Upper lobe of right lung (tissue), 1 donor: ENCODE measurements at regions not wholly inside any gene's neighbourhood (a gene's known extent, or its start where the extent isn't known, plus 50 kb on each side); places are given as distances from the start of the nearest gene placed in this dataset.

ENCODE experiments used
- ATAC-seq: fragments of 200-7000 bp; cut with Tn5 transposase; one replicate; pipeline ENCODE4 v1.9.1; 2020; ENCODE audit warnings: mild to moderate bottlenecking, moderate library complexity
- DNase-seq: peaks from one replicate; pipeline ENCODE4 v3.0.0-alpha.2; 2020
- H3K27ac ChIP-seq: fragments of 200-600 bp; one replicate; pipeline ENCODE4 v1.8.0; 2022
- H3K27me3 ChIP-seq: fragments of 200-600 bp; one replicate; pipeline ENCODE4 v1.8.0; 2022; ENCODE audit warnings: mild to moderate bottlenecking
- H3K36me3 ChIP-seq: fragments of 200-600 bp; one replicate; pipeline ENCODE4 v1.8.0; 2022
- H3K4me1 ChIP-seq: fragments of 200-600 bp; one replicate; pipeline ENCODE4 v1.8.0; 2022
- H3K4me3 ChIP-seq: fragments of 200-600 bp; one replicate; pipeline ENCODE4 v1.8.0; 2022; ENCODE audit warnings: mild to moderate bottlenecking
- H3K9me3 ChIP-seq: fragments of 200-600 bp; one replicate; pipeline ENCODE4 v1.8.0; 2022
- CTCF ChIP-seq: fragments of 200-600 bp; IDR thresholded peaks from one replicate; pipeline ENCODE4 v1.8.0; 2022; ENCODE audit warnings: antibody characterized with exemption
- intact Hi-C: fragments of 100-400 bp; cut with DNase I; formaldehyde crosslinking; loops from one replicate; pipeline ENCODE4 v1.11.0; 2022
- donor health status: DM: no; HTN: yes; CAD: no; lungs with severe emphysema.

- no peak for ATAC-seq
- H3K27me3 ChIP-seq = no peaks in the 10 kb centered on the region
- no peak for TF ChIP-seq CTCF
- intact Hi-C loops = no loop called here
- H3K4me3 ChIP-seq = no peak overlapping the region
- no peaks in the 10 kb centered on the region for H3K4me1 ChIP-seq
- no peak overlapping the region for H3K27ac ChIP-seq
- no peaks in the 10 kb centered on the region for H3K9me3 ChIP-seq
- DNase-seq = no peak
- no peaks in the 10 kb centered on the region for H3K36me3 ChIP-seq
Measured at GRCh38 chr9:108755979-108756378, 99.8 kb downstream of the ACTL7B start.

- intact Hi-C loops = no loop called here
Measured at GRCh38 chr9:108751369-108751768, 104.4 kb downstream of the ACTL7B start.

GRCh38 chr9:108750661-108751215 is 105.0 kb downstream of the ACTL7B start:
- DNase-seq (no peak), ATAC-seq (no peak)
- Histone ChIP-seq H3K9me3 (no peaks in the 10 kb centered on the region), H3K4me3 (no peak overlapping the region), H3K4me1 (no peaks in the 10 kb centered on the region), H3K36me3 (no peaks in the 10 kb centered on the region), H3K27me3 (no peaks in the 10 kb centered on the region), H3K27ac (no peak overlapping the region)
- intact Hi-C loops = no loop called here
- no peak for TF ChIP-seq CTCF

More at GRCh38 chr9:108751369-108751768, 104.4 kb downstream of the ACTL7B start:
- H3K36me3 ChIP-seq = no peaks in the 10 kb centered on the region
- no peaks in the 10 kb centered on the region for H3K4me1 ChIP-seq
- TF ChIP-seq CTCF = no peak
- H3K4me3 ChIP-seq = no peak overlapping the region
- H3K27ac ChIP-seq = no peak overlapping the region
- no peaks in the 10 kb centered on the region for H3K9me3 ChIP-seq
- DNase-seq = no peak
- ATAC-seq = no peak
- H3K27me3 ChIP-seq = no peaks in the 10 kb centered on the region

GRCh38 chr9:108748776-108749175 is 107.0 kb downstream of the ACTL7B start:
- no peak for ATAC-seq
- no peaks in the 10 kb centered on the region for H3K27me3 ChIP-seq
- H3K36me3 ChIP-seq = no peaks in the 10 kb centered on the region
- no peak for TF ChIP-seq CTCF
- H3K9me3 ChIP-seq = no peaks in the 10 kb centered on the region
- intact Hi-C loops = no loop called here
- no peak overlapping the region for H3K27ac ChIP-seq
- H3K4me3 ChIP-seq = no peak overlapping the region
- H3K4me1 ChIP-seq = no peaks in the 10 kb centered on the region
- DNase-seq = no peak

DNA sequence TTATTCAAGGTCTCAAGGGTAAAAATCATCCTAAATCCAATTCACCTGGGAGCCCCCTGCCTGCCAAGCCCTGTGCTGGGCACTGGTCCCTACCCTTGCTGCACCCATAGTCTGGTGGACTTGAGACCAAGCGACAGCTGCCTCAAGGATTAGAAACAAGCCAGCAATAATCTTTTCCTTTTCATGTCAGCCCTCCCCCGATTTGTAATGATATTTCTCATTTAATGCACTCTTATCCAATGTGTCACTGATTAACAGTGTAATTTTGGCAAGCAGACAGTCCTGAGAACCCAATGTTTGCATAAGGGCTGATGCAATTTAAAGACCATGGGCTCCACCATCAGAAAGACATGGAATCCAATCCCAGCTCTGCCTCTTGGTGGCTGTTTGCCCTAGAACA is 108.9 kb downstream of the ACTL7B start:
- Histone ChIP-seq H3K4me1 (no peaks in the 10 kb centered on the region), H3K9me3 (no peaks in the 10 kb centered on the region), H3K4me3 (no peak overlapping the region), H3K27me3 (no peaks in the 10 kb centered on the region), H3K27ac (no peak overlapping the region), H3K36me3 (no peaks in the 10 kb centered on the region)
- TF ChIP-seq CTCF = no peak
- no peak for DNase-seq
- no peak for ATAC-seq
- intact Hi-C loops = no loop called here

DNA sequence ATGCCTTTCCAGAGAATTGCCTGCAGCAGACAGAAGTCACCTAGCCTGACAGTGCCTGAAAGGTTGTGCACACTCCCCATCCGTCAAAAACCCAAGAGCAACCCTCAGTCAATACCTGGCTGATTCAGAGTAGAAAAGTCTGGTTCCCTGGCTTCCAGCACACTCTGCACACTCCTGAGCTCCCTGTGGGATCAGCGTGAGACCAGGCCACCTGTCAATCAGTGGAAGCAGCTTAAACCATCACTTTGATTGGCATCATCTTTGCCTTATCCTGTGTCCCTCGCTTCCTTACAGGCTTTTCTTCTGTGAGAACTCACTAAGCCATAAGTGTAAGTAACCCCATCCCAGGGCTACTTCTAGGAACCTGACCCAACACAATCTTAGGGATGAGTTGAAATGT is 109.8 kb downstream of the ACTL7B start:
- H3K4me3 ChIP-seq = no peak overlapping the region
- DNase-seq = no peak
- H3K9me3 ChIP-seq = no peaks in the 10 kb centered on the region
- no peak for TF ChIP-seq CTCF
- no peaks in the 10 kb centered on the region for H3K36me3 ChIP-seq
- intact Hi-C loops = no loop called here
- H3K27me3 ChIP-seq = no peaks in the 10 kb centered on the region
- H3K27ac ChIP-seq = no peak overlapping the region
- ATAC-seq = no peak
- no peaks in the 10 kb centered on the region for H3K4me1 ChIP-seq
